ENCODE measurements at regions not wholly inside any gene's neighbourhood (a gene's known extent, or its start where the extent isn't known, plus 50 kb on each side); places are given as distances from the start of the nearest gene placed in this dataset.

DNA sequence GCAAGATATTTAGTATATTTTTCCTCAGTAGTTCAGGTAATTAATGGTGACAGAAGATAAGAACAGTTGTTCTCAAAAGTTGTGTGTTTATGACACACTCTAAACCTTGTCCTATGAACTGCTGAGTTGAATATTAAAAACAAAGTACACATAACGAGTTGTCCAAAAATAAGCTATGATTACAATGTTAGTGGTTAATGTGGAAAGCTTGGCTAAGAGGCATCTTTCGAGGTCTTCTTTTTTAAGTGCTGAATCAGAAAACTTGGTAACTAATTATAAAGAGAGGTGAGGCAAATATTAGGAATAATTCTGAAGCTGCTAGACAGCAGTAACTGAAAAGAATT is 1088.7 kb downstream of the SUCLG1 start:
- TF ChIP-seq, protein P1, sequence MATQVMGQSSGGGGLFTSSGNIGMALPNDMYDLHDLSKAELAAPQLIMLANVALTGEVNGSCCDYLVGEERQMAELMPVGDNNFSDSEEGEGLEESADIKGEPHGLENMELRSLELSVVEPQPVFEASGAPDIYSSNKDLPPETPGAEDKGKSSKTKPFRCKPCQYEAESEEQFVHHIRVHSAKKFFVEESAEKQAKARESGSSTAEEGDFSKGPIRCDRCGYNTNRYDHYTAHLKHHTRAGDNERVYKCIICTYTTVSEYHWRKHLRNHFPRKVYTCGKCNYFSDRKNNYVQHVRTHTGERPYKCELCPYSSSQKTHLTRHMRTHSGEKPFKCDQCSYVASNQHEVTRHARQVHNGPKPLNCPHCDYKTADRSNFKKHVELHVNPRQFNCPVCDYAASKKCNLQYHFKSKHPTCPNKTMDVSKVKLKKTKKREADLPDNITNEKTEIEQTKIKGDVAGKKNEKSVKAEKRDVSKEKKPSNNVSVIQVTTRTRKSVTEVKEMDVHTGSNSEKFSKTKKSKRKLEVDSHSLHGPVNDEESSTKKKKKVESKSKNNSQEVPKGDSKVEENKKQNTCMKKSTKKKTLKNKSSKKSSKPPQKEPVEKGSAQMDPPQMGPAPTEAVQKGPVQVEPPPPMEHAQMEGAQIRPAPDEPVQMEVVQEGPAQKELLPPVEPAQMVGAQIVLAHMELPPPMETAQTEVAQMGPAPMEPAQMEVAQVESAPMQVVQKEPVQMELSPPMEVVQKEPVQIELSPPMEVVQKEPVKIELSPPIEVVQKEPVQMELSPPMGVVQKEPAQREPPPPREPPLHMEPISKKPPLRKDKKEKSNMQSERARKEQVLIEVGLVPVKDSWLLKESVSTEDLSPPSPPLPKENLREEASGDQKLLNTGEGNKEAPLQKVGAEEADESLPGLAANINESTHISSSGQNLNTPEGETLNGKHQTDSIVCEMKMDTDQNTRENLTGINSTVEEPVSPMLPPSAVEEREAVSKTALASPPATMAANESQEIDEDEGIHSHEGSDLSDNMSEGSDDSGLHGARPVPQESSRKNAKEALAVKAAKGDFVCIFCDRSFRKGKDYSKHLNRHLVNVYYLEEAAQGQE (IDR thresholded peaks at IDR 0.05; ENCODE audit: low read depth), result no peak
- TF ChIP-seq EP300 (IDR thresholded peaks at IDR 0.05; ENCODE audit: borderline replicate concordance) (no peak), CEBPB (IDR thresholded peaks at IDR 0.05) (no peak), EGR1 (IDR thresholded peaks at IDR 0.05) (no peak), TAF1 (IDR thresholded peaks at IDR 0.05; ENCODE audit: low read depth) (no peak), RAD21 (IDR thresholded peaks at IDR 0.05; ENCODE audit: low read depth) (no peak), TCF12 (IDR thresholded peaks at IDR 0.05; ENCODE audit: low read depth) (no peak), CREB1 (IDR thresholded peaks at IDR 0.05; ENCODE audit: low read depth) (no peak), FOXM1 (IDR thresholded peaks at IDR 0.05; ENCODE audit: borderline replicate concordance, low read depth) (no peak), YY1 (IDR thresholded peaks at IDR 0.05; ENCODE audit: low read depth) (no peak)
- TF ChIP-seq, protein P2, sequence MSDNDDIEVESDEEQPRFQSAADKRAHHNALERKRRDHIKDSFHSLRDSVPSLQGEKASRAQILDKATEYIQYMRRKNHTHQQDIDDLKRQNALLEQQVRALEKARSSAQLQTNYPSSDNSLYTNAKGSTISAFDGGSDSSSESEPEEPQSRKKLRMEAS (IDR thresholded peaks at IDR 0.05), result no peak
